ENCODE measurements at regions not wholly inside any gene's neighbourhood (a gene's known extent, or its start where the extent isn't known, plus 50 kb on each side); places are given as distances from the start of the nearest gene placed in this dataset.

GRCh38 chr16:50979806-50980620 lies 171.1 kb downstream of the SALL1 start:
- H3K36me3 ChIP-seq (ENCODE audit: control insufficient read depth in 2 of 2, insufficient read depth in 2 of 2, low read length in 1 of 2) = no peaks in the 10 kb centered on the region
- H3K27ac ChIP-seq (ENCODE audit: low read depth in 1 of 2, low read length in 1 of 2) = no peak overlapping the region
- no peaks in the 10 kb centered on the region for H3K27me3 ChIP-seq (ENCODE audit: control insufficient read depth in 2 of 2, insufficient read depth in 1 of 2, low read length in 1 of 2)
- no peak overlapping the region for H3K4me3 ChIP-seq (ENCODE audit: low read length in 2 of 2)
- H3K9me3 ChIP-seq (ENCODE audit: control insufficient read depth in 2 of 2, insufficient read depth in 1 of 2, low read length in 1 of 2) = no peaks in the 10 kb centered on the region
- no peak for DNase-seq (ENCODE audit: low read depth in 6 of 9, low spot score in 9 of 9)
- 86% methylated on average over 9 of the region's 9 CpGs for WGBS
- no peaks in the 10 kb centered on the region for H3K4me1 ChIP-seq (ENCODE audit: control insufficient read depth in 2 of 2, insufficient read depth in 2 of 2, low read length in 2 of 2)

DNA sequence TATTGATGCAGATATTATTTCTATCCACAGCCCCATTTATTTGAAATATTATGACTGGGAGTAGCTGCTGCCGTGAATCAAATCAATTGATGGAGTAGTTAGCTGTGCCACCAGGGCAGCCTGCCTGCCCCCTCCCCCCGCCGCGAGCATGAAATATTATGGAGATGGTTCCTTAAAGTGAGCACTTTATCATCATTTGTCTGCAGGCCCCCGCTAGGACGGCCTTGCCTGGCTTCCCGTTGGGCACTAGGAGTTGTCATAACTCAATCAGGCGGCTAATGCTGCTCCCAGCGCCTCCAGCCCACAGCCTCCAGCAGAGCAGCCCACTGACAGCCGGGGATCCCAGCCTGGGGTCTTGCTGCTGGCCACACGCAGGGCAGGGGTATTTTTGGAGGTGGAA lies 173.9 kb downstream of the SALL1 start:
- Histone ChIP-seq H3K4me3 (ENCODE audit: low read length in 2 of 2) (no peak overlapping the region), H3K4me1 (ENCODE audit: control insufficient read depth in 2 of 2, insufficient read depth in 2 of 2, low read length in 2 of 2) (no peaks in the 10 kb centered on the region), H3K27ac (ENCODE audit: low read depth in 1 of 2, low read length in 1 of 2) (no peak overlapping the region), H3K27me3 (ENCODE audit: control insufficient read depth in 2 of 2, insufficient read depth in 1 of 2, low read length in 1 of 2) (no peaks in the 10 kb centered on the region), H3K9me3 (ENCODE audit: control insufficient read depth in 2 of 2, insufficient read depth in 1 of 2, low read length in 1 of 2) (no peaks in the 10 kb centered on the region), H3K36me3 (ENCODE audit: control insufficient read depth in 2 of 2, insufficient read depth in 2 of 2, low read length in 1 of 2) (no peaks in the 10 kb centered on the region)
- DNase-seq (ENCODE audit: low read depth in 6 of 9, low spot score in 9 of 9) = no peak
- WGBS = 40% methylated on average over 11 of the region's 11 CpGs

- no peaks in the 10 kb centered on the region for H3K9me3 ChIP-seq (ENCODE audit: control insufficient read depth in 2 of 2, insufficient read depth in 1 of 2, low read length in 1 of 2)
- DNase-seq (ENCODE audit: low read depth in 6 of 9, low spot score in 9 of 9) = no peak
- H3K27me3 ChIP-seq (ENCODE audit: control insufficient read depth in 2 of 2, insufficient read depth in 1 of 2, low read length in 1 of 2) = no peaks in the 10 kb centered on the region
- H3K4me1 ChIP-seq (ENCODE audit: control insufficient read depth in 2 of 2, insufficient read depth in 2 of 2, low read length in 2 of 2) = no peaks in the 10 kb centered on the region
- H3K4me3 ChIP-seq (ENCODE audit: low read length in 2 of 2) = no peak overlapping the region
- H3K36me3 ChIP-seq (ENCODE audit: control insufficient read depth in 2 of 2, insufficient read depth in 2 of 2, low read length in 1 of 2) = no peaks in the 10 kb centered on the region
- H3K27ac ChIP-seq (ENCODE audit: low read depth in 1 of 2, low read length in 1 of 2) = no peak overlapping the region
- WGBS = 86% methylated on average over 6 of the region's 6 CpGs
These were observed 176.5 kb downstream of the SALL1 start for GRCh38 chr16:50974438-50975036.

- Histone ChIP-seq H3K4me3 (ENCODE audit: low read length in 2 of 2) (no peak overlapping the region), H3K9me3 (ENCODE audit: control insufficient read depth in 2 of 2, insufficient read depth in 1 of 2, low read length in 1 of 2) (no peaks in the 10 kb centered on the region), H3K27ac (ENCODE audit: low read depth in 1 of 2, low read length in 1 of 2) (no peak overlapping the region), H3K4me1 (ENCODE audit: control insufficient read depth in 2 of 2, insufficient read depth in 2 of 2, low read length in 2 of 2) (no peaks in the 10 kb centered on the region), H3K27me3 (ENCODE audit: control insufficient read depth in 2 of 2, insufficient read depth in 1 of 2, low read length in 1 of 2) (no peaks in the 10 kb centered on the region), H3K36me3 (ENCODE audit: control insufficient read depth in 2 of 2, insufficient read depth in 2 of 2, low read length in 1 of 2) (no peaks in the 10 kb centered on the region)
- no peak for DNase-seq (ENCODE audit: low read depth in 6 of 9, low spot score in 9 of 9)
- 65% methylated on average over 2 of the region's 2 CpGs for WGBS
These were observed 178.2 kb downstream of the SALL1 start for GRCh38 chr16:50972876-50973275.

DNA sequence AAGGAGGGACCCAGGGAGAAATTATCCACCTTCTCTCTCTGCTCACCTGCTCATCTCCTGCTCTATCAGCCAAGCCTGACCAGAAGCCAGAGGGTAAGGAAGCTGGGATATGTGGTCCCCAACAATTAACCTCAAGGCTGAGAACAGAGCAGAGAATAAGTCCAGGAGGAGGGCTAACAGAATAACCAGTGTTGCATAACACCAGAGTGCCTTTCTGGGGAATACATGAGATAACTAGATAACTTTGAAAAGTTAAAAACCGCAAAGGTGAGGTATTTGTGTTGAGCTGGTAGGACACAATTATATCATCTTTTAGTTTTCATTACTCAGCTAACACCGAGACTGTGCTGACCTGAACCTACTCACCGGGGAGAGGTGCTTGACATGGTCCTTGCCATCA lies 180.8 kb downstream of the SALL1 start:
- 96% methylated on average over 3 of the region's 3 CpGs for WGBS
- no peak for DNase-seq (ENCODE audit: low read depth in 6 of 9, low spot score in 9 of 9)
- H3K27ac ChIP-seq (ENCODE audit: low read depth in 1 of 2, low read length in 1 of 2) = no peak overlapping the region
- H3K36me3 ChIP-seq (ENCODE audit: control insufficient read depth in 2 of 2, insufficient read depth in 2 of 2, low read length in 1 of 2) = no peaks in the 10 kb centered on the region
- no peak overlapping the region for H3K4me3 ChIP-seq (ENCODE audit: low read length in 2 of 2)
- no peaks in the 10 kb centered on the region for H3K4me1 ChIP-seq (ENCODE audit: control insufficient read depth in 2 of 2, insufficient read depth in 2 of 2, low read length in 2 of 2)
- no peaks in the 10 kb centered on the region for H3K9me3 ChIP-seq (ENCODE audit: control insufficient read depth in 2 of 2, insufficient read depth in 1 of 2, low read length in 1 of 2)
- no peaks in the 10 kb centered on the region for H3K27me3 ChIP-seq (ENCODE audit: control insufficient read depth in 2 of 2, insufficient read depth in 1 of 2, low read length in 1 of 2)

DNA sequence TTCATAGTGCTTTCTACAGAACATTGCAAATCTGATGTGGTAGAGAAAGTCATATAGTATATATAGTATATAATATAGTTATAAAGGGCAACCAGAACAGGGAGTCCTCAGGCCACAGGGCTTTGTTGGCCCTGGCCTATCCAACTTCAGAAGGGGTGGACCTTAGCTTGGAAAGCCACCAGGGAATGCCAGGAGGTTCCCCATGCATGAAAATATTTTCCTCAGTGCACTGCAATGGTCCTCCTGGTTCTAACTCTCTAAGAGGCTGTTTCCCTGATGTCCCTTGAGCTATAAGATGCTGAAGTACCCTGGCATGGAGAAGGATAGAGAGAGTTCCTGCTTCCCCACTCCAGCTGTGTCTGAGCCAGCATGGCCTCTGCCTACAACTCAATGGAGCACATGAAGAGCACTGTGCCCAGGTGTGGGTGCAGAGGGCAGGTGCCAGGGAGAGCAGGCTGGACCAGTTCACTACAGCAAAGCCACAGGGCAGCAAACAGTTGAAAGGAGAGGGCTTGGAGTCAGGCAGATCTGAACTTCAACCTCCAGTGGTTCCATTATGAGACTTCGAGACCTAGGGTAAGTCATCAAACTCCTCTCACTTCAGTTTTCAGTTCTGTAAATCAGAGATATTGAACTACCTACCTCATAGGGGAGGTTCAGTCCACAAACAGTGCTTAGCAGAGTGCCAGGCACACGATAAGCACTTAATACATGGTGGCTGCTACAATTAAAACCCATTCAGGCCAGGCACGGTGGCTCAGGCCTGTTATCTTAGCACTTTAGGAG lies 183.1 kb downstream of the SALL1 start:
- Histone ChIP-seq H3K27ac (ENCODE audit: low read depth in 1 of 2, low read length in 1 of 2) (no peak overlapping the region), H3K4me1 (ENCODE audit: control insufficient read depth in 2 of 2, insufficient read depth in 2 of 2, low read length in 2 of 2) (no peaks in the 10 kb centered on the region), H3K27me3 (ENCODE audit: control insufficient read depth in 2 of 2, insufficient read depth in 1 of 2, low read length in 1 of 2) (no peaks in the 10 kb centered on the region), H3K4me3 (ENCODE audit: low read length in 2 of 2) (no peak overlapping the region), H3K36me3 (ENCODE audit: control insufficient read depth in 2 of 2, insufficient read depth in 2 of 2, low read length in 1 of 2) (no peaks in the 10 kb centered on the region), H3K9me3 (ENCODE audit: control insufficient read depth in 2 of 2, insufficient read depth in 1 of 2, low read length in 1 of 2) (no peaks in the 10 kb centered on the region)
- WGBS = 90% methylated on average over 3 of the region's 3 CpGs
- DNase-seq (ENCODE audit: low read depth in 6 of 9, low spot score in 9 of 9) = no peak

GRCh38 chr16:50964491-50964890 lies 186.6 kb downstream of the SALL1 start:
- no peak for DNase-seq (ENCODE audit: low read depth in 6 of 9, low spot score in 9 of 9)
- Histone ChIP-seq H3K4me1 (ENCODE audit: control insufficient read depth in 2 of 2, insufficient read depth in 2 of 2, low read length in 2 of 2) (no peaks in the 10 kb centered on the region), H3K27me3 (ENCODE audit: control insufficient read depth in 2 of 2, insufficient read depth in 1 of 2, low read length in 1 of 2) (no peaks in the 10 kb centered on the region), H3K27ac (ENCODE audit: low read depth in 1 of 2, low read length in 1 of 2) (no peak overlapping the region), H3K9me3 (ENCODE audit: control insufficient read depth in 2 of 2, insufficient read depth in 1 of 2, low read length in 1 of 2) (no peaks in the 10 kb centered on the region), H3K4me3 (ENCODE audit: low read length in 2 of 2) (no peak overlapping the region), H3K36me3 (ENCODE audit: control insufficient read depth in 2 of 2, insufficient read depth in 2 of 2, low read length in 1 of 2) (no peaks in the 10 kb centered on the region)
- WGBS = 93% methylated on average over 1 of the region's 1 CpG

GRCh38 chr16:50961952-50962351 lies 189.1 kb downstream of the SALL1 start:
- Histone ChIP-seq H3K9me3 (ENCODE audit: control insufficient read depth in 2 of 2, insufficient read depth in 1 of 2, low read length in 1 of 2) (no peaks in the 10 kb centered on the region), H3K27ac (ENCODE audit: low read depth in 1 of 2, low read length in 1 of 2) (no peak overlapping the region), H3K4me3 (ENCODE audit: low read length in 2 of 2) (no peak overlapping the region), H3K36me3 (ENCODE audit: control insufficient read depth in 2 of 2, insufficient read depth in 2 of 2, low read length in 1 of 2) (no peaks in the 10 kb centered on the region), H3K4me1 (ENCODE audit: control insufficient read depth in 2 of 2, insufficient read depth in 2 of 2, low read length in 2 of 2) (no peaks in the 10 kb centered on the region), H3K27me3 (ENCODE audit: control insufficient read depth in 2 of 2, insufficient read depth in 1 of 2, low read length in 1 of 2) (no peaks in the 10 kb centered on the region)
- WGBS = 67% methylated on average over 7 of the region's 7 CpGs
- DNase-seq (ENCODE audit: low read depth in 6 of 9, low spot score in 9 of 9) = no peak

DNA sequence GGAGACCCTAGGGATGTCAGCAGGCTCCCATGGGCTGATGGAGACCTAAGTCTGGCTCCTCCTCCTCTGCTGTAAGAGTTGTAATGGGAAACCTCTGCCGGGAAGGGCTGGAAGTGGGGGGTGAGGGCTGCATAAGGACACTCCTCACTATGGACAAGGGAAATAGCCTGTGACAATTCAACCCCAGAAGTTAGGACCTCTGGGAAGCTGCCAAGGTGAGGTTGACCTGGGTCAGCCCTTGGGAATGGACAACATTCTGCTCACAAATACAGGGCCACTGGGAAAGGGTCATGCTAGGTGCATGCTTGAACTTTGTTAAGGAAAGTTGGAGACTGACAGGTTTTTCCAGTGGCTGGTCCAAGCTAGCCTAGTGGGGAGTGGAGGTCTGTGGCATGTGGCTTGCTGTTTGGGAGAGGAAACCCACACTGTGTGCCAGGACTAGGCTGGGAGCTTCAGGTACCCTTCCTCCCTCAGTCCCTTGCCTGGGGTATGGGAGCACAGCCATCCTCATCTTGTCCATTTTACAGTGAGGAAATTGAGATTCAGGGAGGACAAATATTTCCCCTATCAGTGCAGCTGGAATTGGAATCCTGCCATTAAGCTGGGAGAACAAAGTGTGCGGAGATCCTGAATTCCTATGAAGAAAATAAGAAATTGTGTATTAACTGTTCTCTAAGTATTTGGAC lies 190.4 kb downstream of the SALL1 start:
- Histone ChIP-seq H3K4me1 (ENCODE audit: control insufficient read depth in 2 of 2, insufficient read depth in 2 of 2, low read length in 2 of 2) (no peaks in the 10 kb centered on the region), H3K27me3 (ENCODE audit: control insufficient read depth in 2 of 2, insufficient read depth in 1 of 2, low read length in 1 of 2) (no peaks in the 10 kb centered on the region), H3K4me3 (ENCODE audit: low read length in 2 of 2) (no peak overlapping the region), H3K9me3 (ENCODE audit: control insufficient read depth in 2 of 2, insufficient read depth in 1 of 2, low read length in 1 of 2) (no peaks in the 10 kb centered on the region), H3K36me3 (ENCODE audit: control insufficient read depth in 2 of 2, insufficient read depth in 2 of 2, low read length in 1 of 2) (no peaks in the 10 kb centered on the region), H3K27ac (ENCODE audit: low read depth in 1 of 2, low read length in 1 of 2) (no peak overlapping the region)
- WGBS = 59% methylated on average over 2 of the region's 2 CpGs
- DNase-seq (ENCODE audit: low read depth in 6 of 9, low spot score in 9 of 9) = no peak
